ENCODE measurements at regions not wholly inside any gene's neighbourhood (a gene's known extent, or its start where the extent isn't known, plus 50 kb on each side); places are given as distances from the start of the nearest gene placed in this dataset.

DNA sequence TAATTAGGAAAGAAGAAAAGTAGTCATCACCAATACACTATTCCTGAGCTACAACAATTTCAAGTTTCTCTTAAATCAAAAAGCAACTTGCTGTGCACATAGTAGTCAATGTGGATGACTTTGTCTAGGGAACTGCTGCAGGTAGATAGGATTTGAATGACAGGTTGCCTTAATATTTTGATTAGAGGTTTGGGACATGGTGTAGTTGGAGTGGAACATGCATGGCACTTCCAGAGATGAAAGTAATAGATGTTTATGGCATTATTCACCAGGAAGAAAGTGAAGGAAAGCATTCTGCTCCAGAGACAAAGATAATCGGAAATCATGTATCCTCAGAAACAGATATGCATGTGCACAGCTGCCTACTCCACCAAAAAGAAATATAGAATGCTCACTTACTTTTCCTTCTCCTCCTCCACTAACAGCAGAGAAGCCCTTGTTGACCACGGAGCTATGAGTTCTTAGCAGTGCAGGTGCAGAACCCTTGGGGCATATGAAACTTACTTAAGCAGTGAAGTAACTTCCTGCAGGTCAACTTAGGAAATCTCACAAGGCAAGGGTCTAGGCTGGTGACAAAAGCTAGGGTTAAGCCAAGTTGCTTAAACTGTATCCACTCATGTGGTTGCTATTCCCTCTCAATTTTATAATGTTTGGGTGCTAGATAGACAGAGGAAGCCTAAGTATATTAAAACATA lies 390.8 kb downstream of the HNRNPD start:
- no peak for DNase-seq (ENCODE audit: low spot score)
- intact Hi-C loops (cut with DNase I), result loop anchor here (2.0 kb wide), 1 partner anchor 600 kb away; no protein-coding TSS in a partner anchor
- ATAC-seq, result no peak

DNA sequence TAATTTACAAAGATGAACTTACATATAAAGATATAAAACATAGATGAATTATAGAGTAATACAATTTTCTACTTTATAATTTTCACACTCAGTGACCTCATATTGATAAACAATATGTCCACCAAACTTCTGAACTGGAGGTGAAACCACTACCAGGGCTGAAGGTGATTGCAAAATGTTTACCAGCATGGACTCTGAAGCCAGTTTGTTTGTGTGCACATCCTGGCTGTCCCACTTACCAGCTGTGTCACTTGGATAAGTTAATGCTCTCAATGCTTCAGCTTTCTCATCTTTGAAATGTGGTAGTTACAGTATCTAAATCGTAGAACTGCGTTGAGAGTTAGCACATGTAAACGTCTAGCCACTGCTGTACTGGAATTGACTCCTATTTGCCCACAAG lies 392.6 kb downstream of the HNRNPD start:
- intact Hi-C loops (cut with DNase I), result no loop called here
- ATAC-seq (no peak), DNase-seq (ENCODE audit: low spot score) (no peak)

DNA sequence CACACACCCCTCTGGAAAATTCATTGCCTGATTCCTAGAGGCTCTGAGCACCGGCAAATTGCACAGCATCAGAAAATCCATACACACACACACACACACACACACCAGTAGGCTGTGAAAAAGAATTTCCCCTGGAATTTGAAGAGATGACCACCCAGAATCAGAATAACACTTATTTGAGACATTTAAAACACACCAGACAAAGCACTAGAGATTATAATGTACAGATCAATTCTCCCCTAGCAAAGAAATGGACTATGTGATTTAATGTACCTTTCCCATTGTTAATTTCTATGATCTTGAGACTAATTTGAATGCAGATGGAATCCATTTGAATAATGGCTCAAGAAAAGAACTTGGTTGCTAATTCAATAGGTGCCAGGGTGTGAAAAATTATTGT lies 399.3 kb downstream of the HNRNPD start:
- DNase-seq (ENCODE audit: low spot score) (no peak), ATAC-seq (no peak)
- intact Hi-C loops (cut with DNase I), result no loop called here

DNA sequence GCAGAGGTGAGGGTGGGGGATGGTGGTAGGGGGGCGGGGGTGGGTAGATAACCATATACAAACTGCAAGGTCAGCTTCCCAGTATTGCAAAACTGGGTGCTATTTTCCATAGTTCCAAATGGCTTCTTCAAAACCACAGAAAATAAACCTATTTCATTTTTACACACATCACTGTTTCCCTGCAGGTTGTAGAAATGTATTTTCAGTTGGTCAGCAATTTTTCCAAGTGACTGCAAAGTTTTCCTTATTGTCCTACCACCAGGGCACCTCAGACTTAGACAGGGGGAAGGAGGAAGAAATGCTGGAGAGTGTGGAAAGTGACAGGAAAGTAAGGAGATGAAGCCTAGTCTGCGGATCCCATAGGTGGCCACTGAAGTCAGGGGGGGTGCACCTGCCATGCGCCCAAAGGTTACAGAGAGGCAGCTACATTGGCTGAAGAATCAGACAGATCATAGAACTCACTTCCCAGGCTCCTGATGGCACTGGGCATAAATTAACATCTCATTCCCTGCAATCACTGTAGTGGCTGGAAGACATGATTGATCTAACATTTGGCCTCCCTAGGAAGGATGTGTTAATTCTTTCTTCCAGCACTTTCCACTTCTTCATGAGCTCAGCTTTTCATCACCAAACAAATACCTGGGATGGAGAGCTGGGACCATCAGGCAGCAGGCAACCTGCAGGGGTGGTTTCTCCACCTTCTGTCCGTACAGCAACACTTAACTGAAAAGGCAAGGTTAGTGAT lies 402.0 kb downstream of the HNRNPD start:
- intact Hi-C loops (cut with DNase I), result no loop called here
- no peak for DNase-seq (ENCODE audit: low spot score)
- no peak for ATAC-seq

DNA sequence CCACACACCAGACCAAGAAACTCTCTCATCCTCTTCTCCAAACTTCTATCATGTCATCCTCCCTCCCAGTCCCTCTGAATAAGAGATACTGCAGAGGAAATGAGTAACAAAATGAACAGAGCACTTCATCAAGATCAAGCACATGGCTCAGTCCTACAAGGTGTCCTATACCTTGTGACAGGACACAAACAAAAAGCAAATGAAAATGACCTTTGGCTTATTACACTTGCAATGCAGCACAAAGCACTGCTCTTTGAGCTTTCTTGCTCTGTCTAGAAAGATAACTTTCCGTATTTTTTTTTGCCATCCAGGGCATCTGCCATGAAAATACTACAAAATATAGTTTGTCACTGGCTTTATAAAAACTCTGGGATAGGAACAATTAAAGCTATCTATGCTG lies 402.7 kb downstream of the HNRNPD start:
- no peak for DNase-seq (ENCODE audit: low spot score)
- no peak for ATAC-seq
- intact Hi-C loops (cut with DNase I), result no loop called here

DNA sequence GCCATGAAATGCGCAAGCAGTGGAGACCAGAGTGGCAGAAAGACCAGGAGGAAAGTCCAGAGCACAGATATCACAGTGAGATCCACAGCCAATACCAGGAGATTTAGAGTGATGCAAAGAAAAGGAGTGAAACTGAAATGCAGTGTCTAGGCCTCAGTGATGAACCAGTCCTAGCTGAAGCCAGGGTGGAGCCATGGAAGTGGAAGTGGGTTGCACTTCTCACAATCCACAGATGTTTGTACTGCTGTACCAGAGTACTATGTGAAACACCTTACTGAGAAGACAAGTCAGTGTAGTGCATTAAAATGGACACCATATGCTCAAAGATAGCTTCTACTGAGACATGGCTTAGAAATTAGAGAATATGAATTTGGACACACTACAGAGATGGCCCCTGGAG lies 403.3 kb downstream of the HNRNPD start:
- intact Hi-C loops (cut with DNase I), result no loop called here
- DNase-seq (ENCODE audit: low spot score) (no peak), ATAC-seq (no peak)

DNA sequence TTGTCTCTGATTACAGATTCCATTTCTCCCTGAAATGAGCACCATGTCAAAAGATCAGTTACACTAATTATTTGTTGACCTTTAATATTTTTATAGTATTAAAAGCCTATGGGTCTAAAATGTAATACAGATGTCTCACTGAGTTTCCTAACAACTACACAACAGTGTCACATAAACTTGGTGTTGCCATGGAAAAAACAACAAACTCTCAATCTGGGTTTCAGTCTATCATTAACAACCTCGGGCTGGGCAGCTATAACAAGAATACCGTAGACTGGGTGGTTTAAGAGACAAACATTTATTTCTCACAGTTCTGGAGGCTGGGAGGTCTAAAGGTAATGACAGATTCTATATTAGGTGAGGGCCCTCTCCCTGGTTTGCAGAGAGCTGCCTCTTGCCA lies 407.1 kb downstream of the HNRNPD start:
- no peak for ATAC-seq
- DNase-seq (ENCODE audit: low spot score), result no peak
- intact Hi-C loops (cut with DNase I), result no loop called here

DNA sequence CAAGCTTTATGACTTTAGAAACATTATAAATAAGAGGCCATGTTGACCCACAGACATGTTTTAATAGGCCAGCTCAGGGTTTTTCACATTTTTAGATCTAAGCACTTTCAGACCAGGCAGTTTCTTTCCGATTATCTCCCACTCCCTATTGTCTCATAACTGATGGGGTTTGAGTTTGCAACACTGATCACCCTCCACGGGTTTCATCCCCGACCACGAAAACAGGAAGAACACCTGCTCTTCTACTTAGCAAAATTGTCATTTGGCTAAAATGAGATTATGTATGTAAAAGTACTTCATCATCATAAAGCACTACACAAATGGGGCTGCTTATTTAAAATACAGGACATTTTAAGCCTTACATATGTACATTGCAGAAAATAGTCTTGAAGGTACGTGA lies 407.9 kb downstream of the HNRNPD start:
- ATAC-seq (no peak), DNase-seq (ENCODE audit: low spot score) (no peak)
- intact Hi-C loops (cut with DNase I), result no loop called here

DNA sequence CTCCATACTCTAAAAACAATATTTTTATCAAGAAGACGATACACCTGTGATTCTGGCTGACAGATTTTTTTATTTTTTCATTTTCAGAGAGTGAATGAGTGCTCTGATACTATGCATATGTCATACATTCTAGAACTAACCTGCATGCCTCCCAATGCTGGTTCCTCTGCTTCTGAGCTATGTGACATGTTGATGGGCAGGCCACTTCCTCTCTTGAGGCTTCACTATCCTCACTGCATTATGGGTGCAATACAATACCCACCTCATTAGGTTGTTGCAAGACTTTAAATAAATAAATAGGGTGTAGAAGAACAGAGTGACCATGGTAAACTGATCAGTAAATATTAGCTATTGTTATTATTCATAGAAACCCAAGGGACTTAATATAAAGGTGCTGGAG lies 408.3 kb downstream of the HNRNPD start:
- intact Hi-C loops (cut with DNase I), result no loop called here
- ATAC-seq, result no peak
- DNase-seq (ENCODE audit: low spot score), result no peak

DNA sequence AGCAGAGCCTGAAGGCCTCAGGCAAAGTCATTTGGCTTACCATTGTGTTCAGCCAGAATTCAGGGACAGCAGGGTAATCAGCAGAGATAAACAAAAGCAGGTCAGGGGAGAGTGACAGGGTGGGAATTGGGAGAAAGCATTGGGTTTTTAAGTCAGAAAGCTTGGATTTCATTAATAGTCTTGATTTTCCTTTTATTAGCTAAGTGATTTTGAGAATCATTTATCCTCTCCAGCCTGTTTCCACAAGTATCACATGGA lies 410.1 kb downstream of the HNRNPD start:
- intact Hi-C loops (cut with DNase I), result no loop called here
- DNase-seq (ENCODE audit: low spot score) (no peak), ATAC-seq (no peak)

DNA sequence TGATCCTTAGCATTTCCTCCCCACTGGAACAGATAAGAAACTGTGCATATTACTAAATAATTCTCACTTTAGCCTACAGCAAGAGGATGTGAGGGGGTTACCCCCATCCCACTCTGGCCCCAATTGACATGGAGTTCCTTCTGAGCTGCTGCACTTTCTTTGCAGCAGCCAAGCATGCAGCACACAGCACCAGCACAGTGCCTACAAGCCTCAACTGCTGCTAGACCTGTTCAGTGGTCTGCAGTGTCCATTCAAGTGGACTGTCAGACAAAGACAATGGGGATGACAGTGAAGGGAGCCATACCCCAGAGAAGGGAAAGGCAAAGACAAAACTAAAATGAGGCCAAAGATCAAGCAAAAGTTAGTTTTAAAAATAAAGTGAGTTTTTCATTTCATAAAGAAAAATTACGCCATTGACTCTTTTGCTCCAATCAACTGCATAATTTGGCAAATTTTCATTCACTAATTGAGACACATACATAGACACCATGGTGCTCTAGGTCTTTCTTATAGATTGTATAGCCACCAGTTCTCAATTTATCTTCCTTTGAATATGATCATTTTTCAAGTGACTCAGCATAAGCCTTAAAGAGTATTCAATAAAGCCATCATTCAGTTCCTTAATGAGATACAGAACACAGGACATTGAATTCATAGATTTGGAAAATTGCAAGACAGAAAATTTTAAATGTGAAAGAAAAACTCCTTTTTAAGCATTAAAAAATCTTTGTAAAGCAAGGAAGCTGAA lies 410.6 kb downstream of the HNRNPD start:
- DNase-seq (ENCODE audit: low spot score) (no peak), ATAC-seq (no peak)

DNA sequence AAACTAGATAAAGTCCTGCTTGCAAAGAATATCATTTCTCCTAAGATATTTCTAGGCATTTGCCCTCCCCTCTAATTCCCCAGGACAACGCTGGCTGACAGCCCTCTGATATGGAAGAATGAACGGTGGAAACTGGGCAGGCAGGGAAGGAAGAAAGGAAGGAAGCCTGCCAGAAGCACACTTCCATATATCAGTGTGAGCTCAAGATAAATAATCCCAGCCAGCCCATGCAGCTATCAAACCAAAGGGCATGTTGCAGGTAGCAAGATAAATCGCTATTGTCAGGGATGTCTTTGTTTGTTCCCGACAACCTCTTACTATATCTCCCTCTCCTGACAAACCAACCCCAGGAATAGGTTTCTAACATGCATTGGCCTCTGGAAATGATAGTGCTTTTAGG lies 412.8 kb downstream of the HNRNPD start:
- no peak for DNase-seq (ENCODE audit: low spot score)
- intact Hi-C loops (cut with DNase I), result no loop called here
- no peak for ATAC-seq

More for the DNA sequence above, 410.6 kb downstream of the HNRNPD start:
- intact Hi-C loops (cut with DNase I), result no loop called here

DNA sequence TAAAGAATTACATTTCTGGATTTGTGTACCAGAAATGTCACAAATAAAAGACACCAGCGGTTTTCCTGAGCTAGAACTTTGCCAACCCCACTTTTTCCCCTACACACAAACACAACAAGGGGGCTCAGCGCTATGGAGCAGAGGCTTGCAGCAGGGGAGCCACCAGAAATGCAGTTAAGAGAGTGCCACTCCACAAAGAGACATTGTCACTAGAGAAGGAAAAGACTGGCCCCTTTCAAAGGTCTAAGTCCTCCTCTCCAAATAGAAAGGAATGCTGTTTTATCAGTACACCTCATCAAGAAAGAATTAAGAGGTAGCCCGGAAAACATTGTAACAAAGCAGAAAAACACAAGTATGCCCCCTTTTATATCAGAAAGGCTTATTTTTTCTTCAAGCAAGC lies 419.5 kb downstream of the HNRNPD start:
- DNase-seq (ENCODE audit: low spot score), result no peak
- no peak for ATAC-seq
- intact Hi-C loops (cut with DNase I), result no loop called here

DNA sequence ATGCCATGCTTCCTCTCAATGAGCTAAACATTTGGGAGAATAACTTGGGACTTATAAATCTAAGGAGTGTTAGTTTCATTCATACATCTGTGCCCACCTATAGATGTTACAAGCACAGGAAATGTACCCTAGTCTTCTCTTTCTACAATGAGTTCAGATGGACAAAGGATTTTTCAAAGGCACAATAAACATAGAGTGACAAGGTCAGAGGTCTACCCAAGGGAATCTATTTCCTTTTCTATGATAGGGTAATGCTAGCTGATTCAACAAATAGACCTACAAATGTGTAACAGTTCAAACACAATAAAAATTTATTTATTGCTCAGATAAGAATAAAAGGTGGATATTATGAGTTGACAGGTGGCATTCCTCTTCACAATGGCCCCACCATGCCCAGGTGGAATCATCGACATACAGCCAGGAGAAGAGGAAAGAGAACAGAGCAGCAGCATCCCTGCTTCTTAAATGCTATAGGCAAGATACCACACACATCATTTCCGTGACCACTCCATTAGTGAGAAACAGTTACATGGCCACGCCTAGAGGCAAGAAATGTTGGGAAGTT lies 421.8 kb downstream of the HNRNPD start:
- ATAC-seq, result no peak
- DNase-seq (ENCODE audit: low spot score), result no peak
- intact Hi-C loops (cut with DNase I), result no loop called here

DNA sequence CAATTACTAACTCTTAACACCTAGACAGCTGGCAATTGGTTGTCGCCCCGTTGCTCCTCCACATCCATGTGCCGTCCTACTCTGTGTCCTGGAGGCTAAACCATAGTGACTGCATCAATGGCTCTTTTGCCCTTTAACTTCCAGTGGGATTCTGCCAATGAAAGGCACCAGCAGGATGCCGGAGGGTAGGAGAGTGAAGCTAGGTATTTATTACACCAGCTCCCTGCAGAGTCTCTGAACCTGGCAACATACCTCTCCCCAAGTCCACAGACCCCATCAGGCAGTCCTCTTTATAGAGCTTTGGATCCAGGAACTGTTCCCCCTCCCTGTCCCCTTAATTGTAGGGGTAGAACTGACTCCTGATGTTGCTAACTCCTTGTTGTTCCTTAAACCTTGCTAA lies 426.8 kb downstream of the HNRNPD start:
- ATAC-seq, result no peak
- intact Hi-C loops (cut with DNase I), result no loop called here
- no peak for DNase-seq (ENCODE audit: low spot score)

DNA sequence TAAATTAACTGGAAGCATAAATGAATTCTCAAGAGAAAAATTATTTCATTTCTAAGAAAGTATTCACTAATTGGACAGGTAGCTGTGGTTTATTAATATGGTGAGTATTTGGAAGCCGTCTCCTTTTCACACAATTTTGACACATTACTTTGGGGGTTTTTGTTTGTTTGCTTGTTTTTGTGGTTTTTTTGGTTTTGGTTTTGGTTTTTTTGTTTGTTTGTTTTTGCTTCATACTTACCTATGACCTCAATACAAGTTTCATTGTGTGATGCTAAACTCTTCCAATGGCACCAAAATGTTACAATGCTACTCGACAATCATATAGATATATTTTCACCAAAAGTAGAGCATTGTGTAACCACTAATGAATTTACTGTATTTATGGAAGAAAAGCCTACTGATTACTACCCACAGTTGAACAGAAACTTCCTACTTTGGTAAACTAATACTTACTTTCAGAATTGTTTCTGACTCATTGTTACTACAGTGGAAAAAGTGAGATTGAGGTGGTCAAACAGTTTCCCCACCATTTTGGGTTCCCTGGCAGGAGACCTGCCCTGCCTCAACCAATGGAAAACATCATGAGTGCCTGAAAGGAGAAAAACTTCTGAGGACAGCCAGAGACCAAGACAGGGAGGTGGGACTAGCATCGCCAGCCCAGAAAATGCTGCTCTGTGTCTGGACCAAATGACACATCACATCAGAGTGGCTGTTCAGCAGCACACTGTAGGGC lies 443.1 kb downstream of the HNRNPD start:
- ATAC-seq, result no peak
- intact Hi-C loops (cut with DNase I), result no loop called here

DNA sequence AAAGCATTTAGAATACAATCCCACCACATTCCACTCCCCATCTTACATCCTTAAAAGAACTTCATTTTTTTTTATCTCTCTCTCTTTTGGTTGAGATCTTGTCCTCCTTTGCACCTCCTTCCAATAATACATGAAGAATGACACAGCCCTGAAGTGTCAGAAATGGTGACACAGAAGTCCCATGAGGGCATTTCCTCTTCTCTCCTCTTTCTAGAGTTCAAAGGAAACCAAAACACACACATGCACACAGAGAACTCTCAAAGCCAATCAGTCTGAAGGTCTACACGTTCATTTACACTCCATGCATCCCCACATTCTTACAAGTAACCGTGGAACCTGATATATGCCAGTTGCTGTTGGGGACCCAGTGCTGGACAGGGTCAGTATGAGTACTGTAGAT lies 450.7 kb downstream of the HNRNPD start:
- intact Hi-C loops (cut with DNase I), result no loop called here
- ATAC-seq (no peak), DNase-seq (ENCODE audit: low spot score) (no peak)

More for the DNA sequence above, 443.1 kb downstream of the HNRNPD start:
- DNase-seq (ENCODE audit: low spot score), result no peak

DNA sequence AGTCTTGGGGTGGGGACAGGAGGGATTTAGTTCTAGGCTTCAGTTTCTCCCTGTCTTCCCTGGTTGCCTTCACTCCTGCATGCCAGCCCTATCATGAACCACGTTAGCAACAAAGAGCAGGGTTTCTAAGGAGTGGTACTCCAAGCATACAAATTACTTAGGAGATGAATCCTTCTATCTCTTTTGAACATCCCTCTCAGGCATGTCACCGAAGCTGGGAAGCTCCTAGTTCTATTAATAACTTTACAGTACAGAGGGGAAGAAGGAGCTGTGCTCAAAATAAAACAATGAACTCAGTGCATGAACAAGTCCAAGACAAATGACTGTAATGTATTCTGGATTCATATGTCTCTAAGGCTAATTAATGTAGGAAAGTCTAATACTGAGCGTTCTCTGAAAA lies 450.6 kb upstream of the RASGEF1B start:
- intact Hi-C loops (cut with DNase I), result no loop called here
- no peak for DNase-seq (ENCODE audit: low spot score)
- no peak for ATAC-seq

DNA sequence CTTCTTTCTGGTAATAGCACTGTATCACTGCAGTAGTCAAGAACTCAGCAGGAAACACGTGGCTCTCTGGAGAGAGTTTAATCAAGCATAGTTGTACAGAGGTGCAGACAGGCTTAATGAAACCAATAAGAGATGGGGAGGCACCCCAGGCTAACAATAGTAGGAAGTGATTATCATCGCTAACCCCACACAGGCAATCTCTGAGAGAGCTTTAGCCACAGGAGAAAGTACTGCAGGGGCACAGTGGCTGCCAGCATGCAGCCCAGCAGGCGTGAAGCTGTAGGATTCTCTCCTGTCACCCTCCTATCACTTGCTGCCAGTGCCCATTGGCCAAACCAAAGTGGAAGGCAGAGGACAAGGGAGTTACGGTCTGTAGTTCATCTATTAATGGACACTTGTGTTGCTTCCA lies 450.0 kb upstream of the RASGEF1B start:
- intact Hi-C loops (cut with DNase I), result no loop called here

More for the DNA sequence above, 450.0 kb upstream of the RASGEF1B start:
- ATAC-seq, result no peak
- DNase-seq (ENCODE audit: low spot score), result no peak
